SK-N-SH treated with all-trans-retinoic acid at 6 μM for 48 hours (cell line): ENCODE measurements at regions not wholly inside any gene's neighbourhood (a gene's known extent, or its start where the extent isn't known, plus 50 kb on each side); places are given as distances from the start of the nearest gene placed in this dataset.

Experiments
- ATAC-seq: fragments of 200-7000 bp; cut with Tn5 transposase; 3 replicates; pipeline ENCODE4 v1.9.1; 2020; ENCODE audit warnings: mild to moderate bottlenecking, moderate library complexity
- ARNTL ChIP-seq: fragments of 450-650 bp; formaldehyde crosslinking; IDR thresholded peaks from 2 replicates; pipeline ENCODE4 v1.5.0; 2020; ENCODE audit warnings: low read depth, mild to moderate bottlenecking, moderate library complexity, borderline replicate concordance
- BACH2 ChIP-seq: fragments of 250-450 bp; sonication (Bioruptor Pico); IDR thresholded peaks from 2 replicates; pipeline ENCODE4 v1.9.0; 2021; ENCODE audit warnings: mild to moderate bottlenecking, borderline replicate concordance
- ESRRG ChIP-seq: fragments of 250-450 bp; sonication (Bioruptor Pico); IDR thresholded peaks from 2 replicates; pipeline ENCODE4 v1.6.1; 2021; ENCODE audit warnings: mild to moderate bottlenecking
- GLIS3 ChIP-seq: fragments of 250-450 bp; sonication (Bioruptor Pico); IDR thresholded peaks from 2 replicates; pipeline ENCODE4 v1.5.0; 2020; ENCODE audit warnings: mild to moderate bottlenecking, moderate library complexity
- ISL1 ChIP-seq: fragments of 250-450 bp; sonication (Bioruptor Pico); IDR thresholded peaks from 2 replicates; pipeline ENCODE4 v2.1.2; 2022; ENCODE audit warnings: mild to moderate bottlenecking, moderate library complexity
- OSR1 ChIP-seq: fragments of 250-450 bp; sonication (Bioruptor Pico); IDR thresholded peaks from 2 replicates; pipeline ENCODE4 v1.8.0; 2022; ENCODE audit warnings: moderate library complexity, mild to moderate bottlenecking, inconsistent platforms
- PPARA ChIP-seq: fragments of 250-450 bp; sonication (Bioruptor Pico); IDR thresholded peaks from 2 replicates; pipeline ENCODE4 v1.5.0; 2020; ENCODE audit warnings: mild to moderate bottlenecking, borderline replicate concordance
- RARB ChIP-seq: fragments of 250-450 bp; sonication (Bioruptor Pico); IDR thresholded peaks from 2 replicates; pipeline ENCODE4 v1.8.0; 2021; ENCODE audit warnings: mild to moderate bottlenecking, moderate library complexity
- SNAI2 ChIP-seq: fragments of 250-450 bp; sonication (Bioruptor Pico); IDR thresholded peaks from 2 replicates; pipeline ENCODE4 v1.5.0; 2020; ENCODE audit warnings: mild to moderate bottlenecking, moderate library complexity
- TCF4 ChIP-seq: fragments of 250-450 bp; sonication (Bioruptor Pico); IDR thresholded peaks from 2 replicates; pipeline ENCODE4 v1.8.0; 2021; ENCODE audit warnings: mild to moderate bottlenecking, moderate library complexity, borderline replicate concordance
- TOX ChIP-seq: fragments of 250-450 bp; sonication (Bioruptor Pico); IDR thresholded peaks from 2 replicates; pipeline ENCODE4 v1.8.0; 2021; ENCODE audit warnings: mild to moderate bottlenecking, moderate library complexity, borderline replicate concordance
- ZFP3 ChIP-seq: fragments of 250-450 bp; sonication (Bioruptor Pico); IDR thresholded peaks from 2 replicates; pipeline ENCODE4 v1.5.0; 2020; ENCODE audit warnings: mild to moderate bottlenecking, moderate library complexity
- ZFP30 ChIP-seq: fragments of 450-650 bp; formaldehyde crosslinking; IDR thresholded peaks from 2 replicates; pipeline ENCODE4 v1.5.0; 2022; ENCODE audit warnings: mild to moderate bottlenecking, moderate library complexity
- ZNF565 ChIP-seq: fragments of 450-650 bp; formaldehyde crosslinking; conservative IDR thresholded peaks from 2 replicates; pipeline ENCODE4 v1.5.0; 2020; ENCODE audit warnings: low read depth, mild to moderate bottlenecking, moderate library complexity
- ZNF70 ChIP-seq: fragments of 450-650 bp; formaldehyde crosslinking; IDR thresholded peaks from 2 replicates; pipeline ENCODE4 v1.5.0; 2020; ENCODE audit warnings: mild to moderate bottlenecking, moderate library complexity
- ZNF8 ChIP-seq: fragments of 450-650 bp; formaldehyde crosslinking; IDR thresholded peaks from 2 replicates; pipeline ENCODE4 v1.5.0; 2020; ENCODE audit warnings: mild to moderate bottlenecking, moderate library complexity
- TF ChIP-seq, protein P1 (sequence below): fragments of 250-450 bp; sonication (Bioruptor Pico); IDR thresholded peaks from 2 replicates; pipeline ENCODE4 v1.5.1; 2020; ENCODE audit warnings: low read depth, mild to moderate bottlenecking, moderate library complexity
- TF ChIP-seq, protein P2 (sequence below): fragments of 250-450 bp; sonication (Bioruptor Pico); IDR thresholded peaks from 2 replicates; pipeline ENCODE4 v1.5.0; 2020; ENCODE audit warnings: mild to moderate bottlenecking, moderate library complexity
- TF ChIP-seq, protein P3 (sequence below): fragments of 250-450 bp; sonication (Bioruptor Pico); IDR thresholded peaks from 2 replicates; pipeline ENCODE4 v1.8.0; 2021; ENCODE audit warnings: low read depth, mild to moderate bottlenecking, moderate library complexity, borderline replicate concordance
- TF ChIP-seq, protein P4 (sequence below): fragments of 250-450 bp; sonication (Bioruptor Pico); IDR thresholded peaks from 2 replicates; pipeline ENCODE4 v1.5.1; 2021; ENCODE audit warnings: mild to moderate bottlenecking, moderate library complexity
- TF ChIP-seq, protein P5 (sequence below): fragments of 250-450 bp; sonication (Bioruptor Pico); IDR thresholded peaks from 2 replicates; pipeline ENCODE4 v1.8.0; 2020; ENCODE audit warnings: mild to moderate bottlenecking, moderate library complexity, borderline replicate concordance

DNA sequence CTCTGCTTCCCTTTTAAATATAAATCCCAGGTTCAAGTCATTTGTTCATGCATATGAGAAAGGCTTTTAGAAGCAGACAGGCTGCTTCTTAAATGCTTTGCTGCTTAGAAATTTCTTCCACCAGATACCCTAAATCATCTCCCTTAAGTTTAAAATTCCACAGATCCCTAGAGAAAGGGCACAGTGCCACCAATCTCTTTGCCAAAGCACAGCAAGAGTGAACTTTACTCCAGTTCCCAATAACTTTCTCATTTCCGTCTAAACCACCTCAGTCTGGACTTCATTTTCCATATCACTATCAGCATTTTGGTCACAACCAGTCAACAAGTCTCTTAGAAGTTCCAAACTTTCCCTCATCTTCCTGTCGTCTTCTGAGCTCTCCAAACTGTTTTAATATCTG, 679.8 kb upstream of the FTMT start:
- peak; percentile 32; the same call in 2 of the 3 replicates for ATAC-seq

DNA sequence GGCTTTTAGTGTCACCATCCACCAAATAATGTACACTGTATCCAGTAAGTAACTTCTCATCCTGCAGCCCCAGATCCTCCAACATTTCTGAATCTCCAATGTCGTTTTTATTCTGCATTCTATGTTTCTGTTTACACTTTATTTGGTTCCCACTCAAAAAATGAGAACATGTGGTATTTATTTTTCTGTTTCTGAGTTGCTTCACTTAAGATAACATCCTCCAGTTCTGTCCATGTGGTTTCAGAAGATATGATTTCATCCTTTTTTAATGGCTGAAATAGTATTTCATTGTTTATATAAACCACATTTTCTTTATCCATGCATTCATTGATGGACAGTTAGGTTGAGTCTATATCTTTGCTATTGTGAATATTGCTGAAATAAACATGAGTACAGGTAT, 677.3 kb upstream of the FTMT start:
- ATAC-seq: no peak; the same call in 2 of the 3 replicates
- TF ChIP-seq, protein P1, sequence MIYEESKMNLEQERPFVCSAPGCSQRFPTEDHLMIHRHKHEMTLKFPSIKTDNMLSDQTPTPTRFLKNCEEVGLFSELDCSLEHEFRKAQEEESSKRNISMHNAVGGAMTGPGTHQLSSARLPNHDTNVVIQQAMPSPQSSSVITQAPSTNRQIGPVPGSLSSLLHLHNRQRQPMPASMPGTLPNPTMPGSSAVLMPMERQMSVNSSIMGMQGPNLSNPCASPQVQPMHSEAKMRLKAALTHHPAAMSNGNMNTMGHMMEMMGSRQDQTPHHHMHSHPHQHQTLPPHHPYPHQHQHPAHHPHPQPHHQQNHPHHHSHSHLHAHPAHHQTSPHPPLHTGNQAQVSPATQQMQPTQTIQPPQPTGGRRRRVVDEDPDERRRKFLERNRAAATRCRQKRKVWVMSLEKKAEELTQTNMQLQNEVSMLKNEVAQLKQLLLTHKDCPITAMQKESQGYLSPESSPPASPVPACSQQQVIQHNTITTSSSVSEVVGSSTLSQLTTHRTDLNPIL (CRISPR knock-in tag): no peak
- TF ChIP-seq ISL1 (CRISPR knock-in tag) (no peak), ZFP30 (CRISPR knock-in tag) (no peak), ESRRG (no peak), GLIS3 (CRISPR knock-in tag) (no peak)
- TF ChIP-seq, protein P2, sequence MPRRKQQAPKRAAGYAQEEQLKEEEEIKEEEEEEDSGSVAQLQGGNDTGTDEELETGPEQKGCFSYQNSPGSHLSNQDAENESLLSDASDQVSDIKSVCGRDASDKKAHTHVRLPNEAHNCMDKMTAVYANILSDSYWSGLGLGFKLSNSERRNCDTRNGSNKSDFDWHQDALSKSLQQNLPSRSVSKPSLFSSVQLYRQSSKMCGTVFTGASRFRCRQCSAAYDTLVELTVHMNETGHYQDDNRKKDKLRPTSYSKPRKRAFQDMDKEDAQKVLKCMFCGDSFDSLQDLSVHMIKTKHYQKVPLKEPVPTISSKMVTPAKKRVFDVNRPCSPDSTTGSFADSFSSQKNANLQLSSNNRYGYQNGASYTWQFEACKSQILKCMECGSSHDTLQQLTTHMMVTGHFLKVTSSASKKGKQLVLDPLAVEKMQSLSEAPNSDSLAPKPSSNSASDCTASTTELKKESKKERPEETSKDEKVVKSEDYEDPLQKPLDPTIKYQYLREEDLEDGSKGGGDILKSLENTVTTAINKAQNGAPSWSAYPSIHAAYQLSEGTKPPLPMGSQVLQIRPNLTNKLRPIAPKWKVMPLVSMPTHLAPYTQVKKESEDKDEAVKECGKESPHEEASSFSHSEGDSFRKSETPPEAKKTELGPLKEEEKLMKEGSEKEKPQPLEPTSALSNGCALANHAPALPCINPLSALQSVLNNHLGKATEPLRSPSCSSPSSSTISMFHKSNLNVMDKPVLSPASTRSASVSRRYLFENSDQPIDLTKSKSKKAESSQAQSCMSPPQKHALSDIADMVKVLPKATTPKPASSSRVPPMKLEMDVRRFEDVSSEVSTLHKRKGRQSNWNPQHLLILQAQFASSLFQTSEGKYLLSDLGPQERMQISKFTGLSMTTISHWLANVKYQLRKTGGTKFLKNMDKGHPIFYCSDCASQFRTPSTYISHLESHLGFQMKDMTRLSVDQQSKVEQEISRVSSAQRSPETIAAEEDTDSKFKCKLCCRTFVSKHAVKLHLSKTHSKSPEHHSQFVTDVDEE (CRISPR knock-in tag): no peak

More for the DNA sequence above, 679.8 kb upstream of the FTMT start:
- TF ChIP-seq, protein P3, sequence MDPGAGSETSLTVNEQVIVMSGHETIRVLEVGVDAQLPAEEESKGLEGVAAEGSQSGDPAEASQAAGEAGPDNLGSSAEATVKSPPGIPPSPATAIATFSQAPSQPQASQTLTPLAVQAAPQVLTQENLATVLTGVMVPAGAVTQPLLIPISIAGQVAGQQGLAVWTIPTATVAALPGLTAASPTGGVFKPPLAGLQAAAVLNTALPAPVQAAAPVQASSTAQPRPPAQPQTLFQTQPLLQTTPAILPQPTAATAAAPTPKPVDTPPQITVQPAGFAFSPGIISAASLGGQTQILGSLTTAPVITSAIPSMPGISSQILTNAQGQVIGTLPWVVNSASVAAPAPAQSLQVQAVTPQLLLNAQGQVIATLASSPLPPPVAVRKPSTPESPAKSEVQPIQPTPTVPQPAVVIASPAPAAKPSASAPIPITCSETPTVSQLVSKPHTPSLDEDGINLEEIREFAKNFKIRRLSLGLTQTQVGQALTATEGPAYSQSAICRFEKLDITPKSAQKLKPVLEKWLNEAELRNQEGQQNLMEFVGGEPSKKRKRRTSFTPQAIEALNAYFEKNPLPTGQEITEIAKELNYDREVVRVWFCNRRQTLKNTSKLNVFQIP (CRISPR knock-in tag): no peak
- no peak for TF ChIP-seq ZNF70 (CRISPR knock-in tag)
- no peak for TF ChIP-seq ZFP3 (CRISPR knock-in tag)
- TF ChIP-seq, protein P1 (CRISPR knock-in tag): no peak
- TF ChIP-seq PPARA: no peak
- no peak for TF ChIP-seq ZNF8 (CRISPR knock-in tag)
- TF ChIP-seq OSR1: no peak
- no peak for TF ChIP-seq SNAI2
- no peak for TF ChIP-seq ARNTL
- TF ChIP-seq TOX (CRISPR knock-in tag): no peak

DNA sequence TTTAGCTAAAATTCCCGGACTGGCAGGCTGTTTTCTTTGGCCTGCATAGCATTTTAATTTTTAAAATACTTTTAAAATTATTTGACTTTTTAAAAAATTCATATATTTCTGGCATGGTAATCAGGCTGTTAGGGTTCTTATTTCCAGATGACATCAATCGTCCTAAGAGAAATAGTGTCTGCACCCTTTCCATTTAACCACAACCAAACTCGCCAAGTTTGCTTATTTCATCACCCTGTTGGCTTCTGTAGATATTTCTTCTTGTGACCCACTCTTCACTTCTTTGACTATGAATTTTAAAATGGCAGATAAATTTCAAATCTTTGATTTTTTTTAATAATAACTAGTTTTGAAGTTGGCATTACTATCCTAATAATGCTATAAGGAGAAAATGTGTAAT, 675.7 kb upstream of the FTMT start:
- no peak for ATAC-seq
- TF ChIP-seq ZFP3 (CRISPR knock-in tag) (no peak), ZNF8 (CRISPR knock-in tag) (no peak), OSR1 (no peak)

DNA sequence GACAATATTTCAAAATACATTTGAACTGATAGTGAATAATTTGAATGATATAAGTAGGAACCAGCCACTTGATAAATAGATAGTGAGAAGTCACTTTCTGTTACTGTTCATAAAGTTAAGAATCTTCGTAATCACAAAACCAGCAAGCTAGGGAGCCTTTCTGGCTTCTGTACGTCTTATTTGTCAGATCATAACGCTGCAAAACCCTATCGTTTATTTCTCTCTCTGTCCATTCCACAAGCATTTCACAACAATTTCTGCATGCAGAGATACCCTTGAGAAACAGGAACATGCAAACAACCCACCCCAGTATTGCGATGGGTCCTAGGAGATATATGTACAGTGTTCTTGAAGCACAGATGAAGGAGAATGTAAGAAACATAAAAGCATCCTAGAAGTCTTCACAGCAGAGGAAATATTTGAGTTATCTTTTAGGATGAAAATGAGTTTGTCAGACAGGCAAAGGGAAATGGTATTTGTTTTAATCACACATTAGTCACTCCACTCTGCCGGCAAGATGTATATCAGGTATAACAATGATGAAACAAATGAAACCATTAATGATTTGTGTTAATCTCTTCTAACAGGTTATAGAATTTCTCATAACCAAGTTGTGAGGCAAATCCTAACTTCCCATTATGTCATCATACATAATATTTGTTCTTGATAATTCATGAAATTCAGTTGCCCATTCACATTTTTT, 668.7 kb upstream of the FTMT start:
- ATAC-seq: no peak; the same call in 2 of the 3 replicates

More for the DNA sequence above, 668.7 kb upstream of the FTMT start:
- TF ChIP-seq GLIS3 (CRISPR knock-in tag) (no peak), ZNF565 (CRISPR knock-in tag) (no peak), ISL1 (CRISPR knock-in tag) (no peak), SNAI2 (no peak), ZNF8 (CRISPR knock-in tag) (no peak), OSR1 (no peak), ARNTL (no peak), ESRRG (no peak), BACH2 (no peak), ZNF70 (CRISPR knock-in tag) (no peak), RARB (CRISPR knock-in tag) (no peak), ZFP3 (CRISPR knock-in tag) (no peak), TCF4 (CRISPR knock-in tag) (no peak)
- TF ChIP-seq, protein P4, sequence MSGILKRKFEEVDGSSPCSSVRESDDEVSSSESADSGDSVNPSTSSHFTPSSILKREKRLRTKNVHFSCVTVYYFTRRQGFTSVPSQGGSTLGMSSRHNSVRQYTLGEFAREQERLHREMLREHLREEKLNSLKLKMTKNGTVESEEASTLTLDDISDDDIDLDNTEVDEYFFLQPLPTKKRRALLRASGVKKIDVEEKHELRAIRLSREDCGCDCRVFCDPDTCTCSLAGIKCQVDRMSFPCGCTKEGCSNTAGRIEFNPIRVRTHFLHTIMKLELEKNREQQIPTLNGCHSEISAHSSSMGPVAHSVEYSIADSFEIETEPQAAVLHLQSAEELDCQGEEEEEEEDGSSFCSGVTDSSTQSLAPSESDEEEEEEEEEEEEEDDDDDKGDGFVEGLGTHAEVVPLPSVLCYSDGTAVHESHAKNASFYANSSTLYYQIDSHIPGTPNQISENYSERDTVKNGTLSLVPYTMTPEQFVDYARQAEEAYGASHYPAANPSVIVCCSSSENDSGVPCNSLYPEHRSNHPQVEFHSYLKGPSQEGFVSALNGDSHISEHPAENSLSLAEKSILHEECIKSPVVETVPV (CRISPR knock-in tag): no peak
- TF ChIP-seq, protein P5, sequence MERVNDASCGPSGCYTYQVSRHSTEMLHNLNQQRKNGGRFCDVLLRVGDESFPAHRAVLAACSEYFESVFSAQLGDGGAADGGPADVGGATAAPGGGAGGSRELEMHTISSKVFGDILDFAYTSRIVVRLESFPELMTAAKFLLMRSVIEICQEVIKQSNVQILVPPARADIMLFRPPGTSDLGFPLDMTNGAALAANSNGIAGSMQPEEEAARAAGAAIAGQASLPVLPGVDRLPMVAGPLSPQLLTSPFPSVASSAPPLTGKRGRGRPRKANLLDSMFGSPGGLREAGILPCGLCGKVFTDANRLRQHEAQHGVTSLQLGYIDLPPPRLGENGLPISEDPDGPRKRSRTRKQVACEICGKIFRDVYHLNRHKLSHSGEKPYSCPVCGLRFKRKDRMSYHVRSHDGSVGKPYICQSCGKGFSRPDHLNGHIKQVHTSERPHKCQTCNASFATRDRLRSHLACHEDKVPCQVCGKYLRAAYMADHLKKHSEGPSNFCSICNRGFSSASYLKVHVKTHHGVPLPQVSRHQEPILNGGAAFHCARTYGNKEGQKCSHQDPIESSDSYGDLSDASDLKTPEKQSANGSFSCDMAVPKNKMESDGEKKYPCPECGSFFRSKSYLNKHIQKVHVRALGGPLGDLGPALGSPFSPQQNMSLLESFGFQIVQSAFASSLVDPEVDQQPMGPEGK (CRISPR knock-in tag): no peak
